HUES6 (cell line): ENCODE measurements at regions not wholly inside any gene's neighbourhood (a gene's known extent, or its start where the extent isn't known, plus 50 kb on each side); places are given as distances from the start of the nearest gene placed in this dataset.
"Not testable (repeated sequence)": the region's sequence is repeated elsewhere in the genome, so short reads cannot be mapped to it uniquely, and the experiment has no call there.

Experiments
- H3K27ac ChIP-seq: 2 replicates; pipeline ENCODE4 v1.7.0; 2013; ENCODE audit warnings: low read depth, mild to moderate bottlenecking, low read length, inconsistent platforms
- H3K27me3 ChIP-seq: 2 replicates; pipeline ENCODE4 v1.6.1; 2013; ENCODE audit warnings: low read length; ENCODE audit not compliant: control insufficient read depth, insufficient read depth
- H3K36me3 ChIP-seq: 2 replicates; pipeline ENCODE4 v1.6.1; 2013; ENCODE audit warnings: low read length; ENCODE audit not compliant: control insufficient read depth, insufficient read depth
- H3K4me1 ChIP-seq: 2 replicates; pipeline ENCODE4 v1.6.1; 2013; ENCODE audit warnings: low read length; ENCODE audit not compliant: control insufficient read depth, insufficient read depth
- H3K4me3 ChIP-seq: 2 replicates; pipeline ENCODE4 v1.5.1; 2013; ENCODE audit warnings: low read depth, low read length
- H3K9ac ChIP-seq: one replicate; pipeline ENCODE4 v1.6.1; 2013; ENCODE audit warnings: mild to moderate bottlenecking, low read length
- H3K9me3 ChIP-seq: 2 replicates; pipeline ENCODE4 v1.6.1; 2013; ENCODE audit warnings: low read depth, low read length; ENCODE audit not compliant: control insufficient read depth, insufficient read depth

DNA sequence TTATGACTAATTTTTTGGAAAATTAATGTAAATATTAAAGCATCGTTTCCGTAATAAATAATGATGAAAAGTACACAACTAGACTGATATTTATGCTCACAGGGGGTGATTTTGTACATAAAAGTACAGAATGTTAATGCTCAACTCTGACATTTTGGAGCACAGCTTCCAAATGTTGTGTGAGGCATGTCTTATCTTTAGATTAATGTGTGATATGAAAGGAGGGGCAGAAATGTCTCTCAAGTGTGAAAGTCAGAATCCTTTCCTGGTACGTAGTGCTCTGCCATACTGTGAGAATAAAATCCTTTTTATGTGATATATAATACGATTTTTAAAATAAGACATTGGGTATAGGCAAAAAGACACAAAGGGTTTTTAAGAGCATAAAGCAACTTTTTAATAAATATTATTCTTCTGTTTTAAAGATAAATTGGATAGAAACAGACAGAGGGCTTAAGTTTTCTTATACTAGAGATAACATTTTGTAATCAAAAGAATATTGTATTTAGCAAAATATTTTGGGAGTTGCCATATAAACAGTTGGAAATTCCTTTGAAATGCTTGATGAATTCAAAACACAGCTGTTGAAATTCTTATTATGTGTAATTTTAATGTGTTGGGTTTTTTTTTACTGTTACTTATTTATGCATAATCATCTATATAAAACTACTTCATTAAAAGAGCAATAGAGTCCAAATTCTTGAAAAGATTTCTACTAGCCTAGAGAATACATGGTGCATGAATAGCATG, 389.7 kb downstream of the RAP2B start:
- no peak overlapping the region for H3K9ac ChIP-seq
- no peaks in the 10 kb centered on the region for H3K27me3 ChIP-seq
- no peak overlapping the region for H3K4me3 ChIP-seq
- H3K36me3 ChIP-seq, result no peaks in the 10 kb centered on the region
- H3K9me3 ChIP-seq, result no peaks in the 10 kb centered on the region
- no peak overlapping the region for H3K27ac ChIP-seq
- H3K4me1 ChIP-seq, result peaks cover 4% of the 10 kb centered on the region; the same call in 1 of the 2 replicates

DNA sequence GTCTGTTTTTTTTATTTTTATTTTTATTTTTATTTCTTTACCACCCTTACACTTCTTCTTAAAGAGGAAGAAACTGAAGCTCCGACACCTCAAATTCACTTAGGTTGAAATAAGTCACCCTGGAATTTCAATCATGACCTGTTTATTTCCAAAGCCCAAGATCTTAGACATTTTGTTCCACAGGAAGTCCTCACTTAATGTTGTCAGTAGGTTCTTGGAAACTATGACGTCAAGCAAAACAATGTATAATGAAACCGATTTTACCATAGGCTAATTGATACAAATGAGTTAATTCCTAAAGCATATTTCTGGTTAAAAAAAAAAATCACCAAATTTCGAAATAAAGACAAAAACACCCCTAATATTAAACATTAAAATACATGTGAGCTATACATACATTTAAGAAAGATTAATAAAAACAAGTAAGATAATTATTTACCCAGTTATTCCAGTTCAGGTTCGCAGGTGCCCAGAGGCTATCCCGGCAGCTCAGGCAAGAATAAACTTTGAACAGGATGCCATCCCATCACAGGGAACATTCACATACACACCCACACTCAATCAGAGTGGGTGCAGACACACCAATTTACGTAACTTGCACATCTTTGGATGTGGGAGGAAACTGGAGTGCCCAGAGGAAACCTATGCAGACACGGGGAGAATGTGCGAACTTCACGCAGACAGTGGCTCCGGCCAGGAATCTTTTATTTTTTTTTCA, 391.0 kb downstream of the RAP2B start:
- H3K36me3 ChIP-seq, result no peaks in the 10 kb centered on the region
- no peak overlapping the region for H3K9ac ChIP-seq
- no peak overlapping the region for H3K4me3 ChIP-seq
- H3K27me3 ChIP-seq, result no peaks in the 10 kb centered on the region
- H3K27ac ChIP-seq, result no peak overlapping the region
- H3K4me1 ChIP-seq, result peaks cover 2% of the 10 kb centered on the region; the same call in 1 of the 2 replicates
- no peaks in the 10 kb centered on the region for H3K9me3 ChIP-seq

DNA sequence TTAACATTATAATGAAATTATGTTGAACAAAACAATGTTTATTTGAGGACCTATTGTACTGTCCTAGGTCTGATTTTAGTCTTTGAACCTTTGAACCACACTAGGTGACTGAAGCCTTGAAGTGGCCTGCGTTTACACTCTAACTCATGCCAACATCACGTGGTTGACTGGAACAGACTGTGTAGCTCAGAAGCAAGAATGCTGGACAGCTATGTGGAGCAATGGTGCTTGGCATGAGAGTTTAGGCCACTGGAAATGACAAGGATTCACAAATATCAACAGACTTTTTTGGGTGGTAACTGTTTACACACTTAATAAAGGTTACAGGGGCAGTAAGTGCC, 391.5 kb downstream of the RAP2B start:
- Histone ChIP-seq H3K27ac (no peak overlapping the region), H3K9ac (no peak overlapping the region), H3K4me3 (no peak overlapping the region), H3K27me3 (no peaks in the 10 kb centered on the region), H3K36me3 (no peaks in the 10 kb centered on the region), H3K4me1 (no peaks in the 10 kb centered on the region), H3K9me3 (no peaks in the 10 kb centered on the region)

DNA sequence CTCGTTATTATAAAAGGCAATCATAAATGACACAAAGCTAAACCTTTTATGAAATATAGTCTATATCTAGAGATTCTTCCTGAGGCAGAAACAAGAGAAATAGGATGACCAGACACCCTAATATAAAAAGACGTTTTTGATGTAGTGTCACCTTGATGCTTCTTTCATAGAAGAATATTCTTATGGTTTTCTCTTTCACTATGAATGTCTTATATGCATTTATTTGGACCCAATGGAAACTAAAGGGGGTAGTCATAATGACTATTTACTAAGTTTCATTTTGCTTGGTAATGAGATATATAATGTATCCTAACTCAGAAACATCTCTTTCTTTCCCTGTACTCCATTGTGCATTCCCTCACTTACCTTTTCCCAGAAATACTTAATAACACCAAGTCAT, 393.9 kb downstream of the RAP2B start:
- Histone ChIP-seq H3K9me3 (peaks cover 3% of the 10 kb centered on the region; the same call in 1 of the 2 replicates), H3K4me3 (no peak overlapping the region), H3K36me3 (no peaks in the 10 kb centered on the region), H3K4me1 (no peaks in the 10 kb centered on the region), H3K9ac (no peak overlapping the region), H3K27ac (no peak overlapping the region), H3K27me3 (no peaks in the 10 kb centered on the region)

DNA sequence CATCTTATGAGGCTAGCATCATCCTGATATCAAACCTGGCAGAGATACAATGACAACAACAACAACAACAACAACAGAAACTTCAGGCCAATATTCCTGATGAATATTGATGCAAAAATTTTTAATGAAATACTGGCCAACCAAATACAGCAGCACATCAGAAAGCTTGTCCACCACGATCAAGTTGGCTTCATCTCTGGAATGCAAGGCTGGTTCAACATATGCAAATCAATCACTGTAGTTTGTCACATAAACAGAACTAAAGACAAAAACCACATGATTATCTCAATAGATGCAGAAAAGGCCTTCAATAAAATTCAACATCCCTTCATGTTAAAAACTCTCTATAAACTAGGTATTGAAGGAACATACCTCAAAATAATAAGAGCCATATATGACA, 397.3 kb downstream of the RAP2B start:
- not testable (repeated sequence) for H3K4me1 ChIP-seq

DNA sequence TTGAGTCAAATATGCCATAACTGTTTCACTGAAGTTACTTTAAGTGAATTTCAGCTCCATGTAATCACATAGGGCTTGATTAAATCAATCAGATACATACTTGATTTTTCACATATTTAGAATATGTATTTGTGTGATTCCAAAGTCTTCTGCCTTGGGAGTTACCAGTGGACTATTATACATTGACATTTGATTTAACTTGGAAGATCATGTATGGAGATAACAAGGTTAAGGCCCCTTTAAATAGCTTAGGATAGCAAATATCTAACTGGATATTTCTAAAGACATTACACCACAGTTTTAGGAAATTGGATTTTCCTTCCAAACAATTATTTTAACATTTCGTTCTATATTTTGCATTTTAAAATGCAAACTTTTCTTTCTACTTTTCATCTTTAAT, 405.0 kb downstream of the RAP2B start:
- peaks cover 34% of the 10 kb centered on the region for H3K9me3 ChIP-seq
- H3K4me3 ChIP-seq, result no peak overlapping the region
- H3K27me3 ChIP-seq, result no peaks in the 10 kb centered on the region
- no peak overlapping the region for H3K27ac ChIP-seq
- no peak overlapping the region for H3K9ac ChIP-seq
- no peaks in the 10 kb centered on the region for H3K4me1 ChIP-seq
- no peaks in the 10 kb centered on the region for H3K36me3 ChIP-seq

More for the DNA sequence above, 397.3 kb downstream of the RAP2B start:
- H3K9ac ChIP-seq, H3K27ac ChIP-seq, H3K27me3 ChIP-seq, H3K4me3 ChIP-seq, H3K36me3 ChIP-seq: not testable (repeated sequence)
- H3K9me3 ChIP-seq, result peaks cover 25% of the 10 kb centered on the region

DNA sequence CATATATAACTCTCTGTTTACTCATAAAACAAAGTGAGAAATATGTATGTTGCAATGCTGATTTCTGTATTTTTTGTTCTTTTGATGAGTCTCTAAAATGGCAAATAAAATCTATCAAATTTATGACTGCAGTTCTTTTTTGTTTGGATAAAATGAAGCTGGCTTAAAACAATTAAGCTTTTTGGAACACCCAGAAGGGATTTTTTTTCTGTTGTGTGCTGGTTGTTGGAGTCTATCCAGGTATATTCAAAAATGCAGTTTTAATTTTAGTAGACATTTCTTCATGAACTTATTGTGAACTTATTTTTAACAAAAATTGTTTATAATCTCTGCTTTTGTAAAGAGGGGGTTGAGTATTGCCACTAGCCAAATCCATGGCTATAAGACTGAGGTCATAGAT, 405.5 kb downstream of the RAP2B start:
- peaks cover 30% of the 10 kb centered on the region for H3K9me3 ChIP-seq
- no peaks in the 10 kb centered on the region for H3K4me1 ChIP-seq
- no peak overlapping the region for H3K9ac ChIP-seq
- no peaks in the 10 kb centered on the region for H3K36me3 ChIP-seq
- H3K27ac ChIP-seq, result no peak overlapping the region
- no peaks in the 10 kb centered on the region for H3K27me3 ChIP-seq
- H3K4me3 ChIP-seq, result no peak overlapping the region

DNA sequence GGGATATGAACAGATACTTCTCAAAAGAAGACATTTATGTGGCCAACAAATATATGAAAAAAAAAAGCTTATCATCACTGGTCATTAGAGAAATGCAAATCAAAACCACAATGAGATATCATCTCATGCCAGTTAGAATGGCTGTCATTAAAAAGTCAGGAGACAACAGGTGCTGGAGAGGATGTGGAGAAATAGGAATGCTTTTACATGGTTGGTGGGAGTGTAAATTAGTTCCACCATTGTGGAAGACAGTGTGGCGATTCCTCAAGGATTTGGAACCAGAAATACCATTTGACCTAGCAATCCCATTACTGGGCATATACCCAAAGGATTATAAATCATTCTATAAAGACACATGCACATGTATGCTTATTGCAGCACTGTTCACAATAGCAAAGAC, 408.5 kb downstream of the RAP2B start:
- not testable (repeated sequence) for H3K9ac ChIP-seq, H3K9me3 ChIP-seq, H3K27ac ChIP-seq, H3K27me3 ChIP-seq, H3K4me1 ChIP-seq, H3K36me3 ChIP-seq, H3K4me3 ChIP-seq

DNA sequence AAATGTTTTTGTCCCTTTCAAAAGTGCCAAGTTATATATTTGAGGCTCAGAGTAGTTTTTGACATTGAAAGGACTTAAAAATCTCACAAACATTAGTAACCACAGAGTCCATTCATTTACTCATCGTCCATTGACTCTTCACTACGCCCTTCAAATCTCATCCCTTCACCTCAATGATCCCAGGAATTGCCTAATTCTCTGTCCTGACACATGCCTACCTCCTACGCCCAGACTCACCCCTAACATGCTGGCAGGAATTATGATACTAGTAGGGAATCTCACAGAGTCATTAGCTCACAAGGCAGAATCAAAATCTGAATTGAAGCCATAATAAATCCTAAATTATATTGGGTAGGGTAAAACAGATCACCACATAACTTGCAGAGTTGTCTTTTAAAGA, 410.1 kb downstream of the RAP2B start:
- no peak overlapping the region for H3K9ac ChIP-seq
- H3K27me3 ChIP-seq, result no peaks in the 10 kb centered on the region
- H3K4me1 ChIP-seq, result no peaks in the 10 kb centered on the region
- no peaks in the 10 kb centered on the region; the same call in 1 of the 2 replicates for H3K9me3 ChIP-seq
- H3K36me3 ChIP-seq, result no peaks in the 10 kb centered on the region
- no peak overlapping the region for H3K27ac ChIP-seq
- no peak overlapping the region for H3K4me3 ChIP-seq

DNA sequence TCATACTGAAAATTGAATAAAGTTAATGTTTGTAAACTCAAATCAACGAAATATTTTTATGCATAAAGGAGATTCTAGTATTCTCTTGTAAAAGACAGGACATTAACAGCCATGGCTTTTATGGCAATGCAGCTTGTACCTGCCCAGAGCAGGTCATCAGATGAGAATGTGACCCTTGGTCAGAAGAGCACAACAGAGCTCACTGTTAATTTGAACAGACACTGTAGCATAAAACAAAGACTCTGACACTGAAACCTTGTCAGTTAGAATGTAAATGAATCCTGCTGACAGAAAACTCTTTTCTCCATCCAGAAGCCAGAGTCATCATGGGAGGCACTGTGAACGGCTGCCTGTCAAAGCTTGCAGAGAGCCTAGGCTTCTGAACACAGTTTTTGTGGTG, 410.6 kb downstream of the RAP2B start:
- Histone ChIP-seq H3K27me3 (no peaks in the 10 kb centered on the region), H3K9ac (no peak overlapping the region), H3K4me3 (no peak overlapping the region), H3K36me3 (no peaks in the 10 kb centered on the region), H3K4me1 (no peaks in the 10 kb centered on the region), H3K27ac (no peak overlapping the region), H3K9me3 (no peaks in the 10 kb centered on the region; the same call in 1 of the 2 replicates)

DNA sequence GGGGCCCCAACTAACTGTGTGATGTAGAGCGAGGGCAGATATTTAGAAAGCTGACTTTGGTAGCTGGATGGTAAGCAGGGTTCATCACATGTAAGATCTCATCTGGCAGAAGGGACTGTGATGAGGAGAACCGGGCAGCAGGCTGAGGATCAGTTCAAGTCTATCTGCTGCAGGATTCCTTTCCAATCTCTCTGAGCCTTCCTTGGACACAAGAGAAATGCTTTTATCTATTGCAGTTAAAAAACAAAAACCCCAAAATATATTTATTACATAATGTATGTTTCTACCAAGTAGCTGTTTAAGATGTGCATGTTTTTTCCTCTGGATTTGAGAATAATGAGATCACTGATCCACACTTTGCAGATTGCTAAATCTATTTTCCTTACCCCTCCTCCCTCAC, 411.5 kb downstream of the RAP2B start:
- Histone ChIP-seq H3K4me3 (no peak overlapping the region), H3K9ac (no peak overlapping the region), H3K27ac (no peak overlapping the region), H3K4me1 (no peaks in the 10 kb centered on the region), H3K27me3 (no peaks in the 10 kb centered on the region), H3K36me3 (no peaks in the 10 kb centered on the region), H3K9me3 (no peaks in the 10 kb centered on the region; the same call in 1 of the 2 replicates)
